ENCODE measurements at regions not wholly inside any gene's neighbourhood (a gene's known extent, or its start where the extent isn't known, plus 50 kb on each side); places are given as distances from the start of the nearest gene placed in this dataset.

GRCh38 chr5:96260009-96260408 is 173.0 kb downstream of the PCSK1 start:
- ATAC-seq (no peak), DNase-seq (ENCODE audit: low read depth, low spot score) (no peak), FAIRE-seq (no peak)
- WGBS (ENCODE audit: insufficient coverage, insufficient replicate concordance, low lambda C conversion rate, missing lambda C conversion rate): 100% methylated on average over 5 of the region's 5 CpGs
- no peaks in the 10 kb centered on the region for H3K27me3 ChIP-seq (replicated peaks in 1 of 2; ENCODE audit: control insufficient read depth in 2 of 2, insufficient read depth in 2 of 2, low read length in 1 of 2)
- H3K36me3 ChIP-seq (ENCODE audit: control insufficient read depth in 2 of 2, insufficient read depth in 2 of 2, low read length in 1 of 2): no peaks in the 10 kb centered on the region
- H4K20me1 ChIP-seq (ENCODE audit: control insufficient read depth, insufficient read depth): no peaks in the 10 kb centered on the region
- RAD21 ChIA-PET (ENCODE audit: unreplicated experiment): no interaction called here
- H2AFZ ChIP-seq (ENCODE audit: control insufficient read depth, low read depth, low read length): no peak overlapping the region
- no peak overlapping the region for H3K4me3 ChIP-seq
- H3K27ac ChIP-seq (ENCODE audit: control insufficient read depth, insufficient read depth): no peak overlapping the region
- H3K79me2 ChIP-seq (ENCODE audit: control insufficient read depth, insufficient read depth, low read length): no peaks in the 10 kb centered on the region
- BruUV-seq (replicated peaks): no TSS peak
- no peaks in the 10 kb centered on the region; the same call in none of the 2 replicates for H3K4me1 ChIP-seq (ENCODE audit: control insufficient read depth, insufficient read depth, low read length)
- intact Hi-C loops (cut with micrococcal nuclease; ENCODE audit: unreplicated experiment) (no loop called here), in situ Hi-C loops (cut with MboI) (no loop called here)
- no peak overlapping the region for H3K4me2 ChIP-seq (ENCODE audit: control insufficient read depth, insufficient read depth)
- H3K9me3 ChIP-seq (replicated peaks; ENCODE audit: control insufficient read depth, insufficient read depth, low read length): peaks cover 2% of the 10 kb centered on the region; the same call in 2 of the 3 replicates
- POLR2A ChIA-PET: no interaction called here
- CTCF ChIA-PET: interaction anchor here (1.1 to 1.3 kb wide), 4 partner anchors 10 to 401 kb away, joined by 3 read pairs; no protein-coding TSS in a partner anchor
- no peak overlapping the region for H3K9ac ChIP-seq (ENCODE audit: control insufficient read depth, insufficient read depth, low read length)
- SMC1A ChIA-PET (ENCODE audit: uncharacterized antibody, unreplicated experiment): interaction anchor here (1.0 kb wide), 1 partner anchor 69 kb away, joined by 4 read pairs; no protein-coding TSS in a partner anchor
- no peak for TF ChIP-seq IKZF2 (IDR thresholded peaks at IDR 0.05)
- TF ChIP-seq ZNF592 (IDR thresholded peaks at IDR 0.05): no peak
- no peak for TF ChIP-seq FOXM1 (IDR thresholded peaks at IDR 0.05; ENCODE audit: low read depth, low read length)
- no peak for TF ChIP-seq CUX1 (IDR thresholded peaks at IDR 0.05; ENCODE audit: insufficient replicate concordance, low read depth, low read length)
- no peak for TF ChIP-seq BRCA1 (IDR thresholded peaks at IDR 0.05; ENCODE audit: low read depth, low read length)
- no peak for TF ChIP-seq POU2F2 (IDR thresholded peaks at IDR 0.05; ENCODE audit: borderline replicate concordance, low read depth, low read length)
- no peak for TF ChIP-seq NKRF (conservative IDR thresholded peaks at IDR 0.05)
- no peak for TF ChIP-seq USF2 (IDR thresholded peaks at IDR 0.05; ENCODE audit: borderline replicate concordance, low read depth, low read length)
